Fibroblast of skin of scalp (primary cell): ENCODE measurements at regions not wholly inside any gene's neighbourhood (a gene's known extent, or its start where the extent isn't known, plus 50 kb on each side); places are given as distances from the start of the nearest gene placed in this dataset.

Experiments
- DNase-seq: peaks from one replicate; pipeline ENCODE4 v3.0.0-alpha.2; 2013

DNA sequence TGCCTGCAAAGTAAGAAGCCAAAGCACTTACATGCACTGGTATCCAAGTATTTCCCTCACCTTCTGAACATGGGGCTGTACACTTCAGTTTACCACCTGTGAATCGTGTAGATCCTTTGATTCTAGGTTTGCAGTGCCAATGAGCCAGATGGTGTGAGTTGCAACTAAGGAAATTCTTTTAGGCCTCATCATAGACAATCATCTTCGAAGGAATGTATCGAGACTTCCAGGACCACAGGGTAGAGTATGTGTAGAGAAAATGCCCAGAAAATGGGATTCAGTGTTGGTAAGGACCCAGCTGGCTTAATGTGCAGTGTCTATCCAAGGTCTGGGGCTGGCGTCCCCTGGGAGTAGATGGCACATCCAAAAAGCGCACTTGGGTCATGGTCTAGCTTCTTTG lies 323.2 kb upstream of the TPM1 start:
- DNase-seq = peak; percentile 50

- DNase-seq = no peak
Observed at GRCh38 chr15:62722237-62722636, 320.3 kb upstream of the TPM1 start.

- DNase-seq = no peak
Observed at GRCh38 chr15:62726461-62726860, 316.1 kb upstream of the TPM1 start.

GRCh38 chr15:62727501-62727900 lies 315.0 kb upstream of the TPM1 start:
- no peak for DNase-seq

DNA sequence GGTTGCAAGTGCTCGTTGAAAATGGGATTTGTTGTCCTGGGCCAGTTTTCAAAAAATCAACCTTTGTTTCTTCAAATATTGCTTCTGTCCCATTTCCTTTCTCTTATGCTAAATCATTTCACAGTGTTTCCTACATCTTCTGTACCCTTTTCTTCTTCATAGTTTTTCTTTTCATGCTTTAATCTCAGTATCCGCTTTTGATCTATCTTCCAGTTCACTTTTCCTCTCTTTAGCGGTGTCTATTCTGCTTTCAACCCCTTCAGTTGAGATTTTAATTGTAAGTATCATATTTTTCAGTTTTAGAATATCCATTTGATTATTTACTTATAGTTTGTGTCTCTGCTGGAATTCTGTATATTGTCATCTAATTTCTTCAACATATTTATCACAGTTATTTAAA lies 311.7 kb upstream of the TPM1 start:
- no peak for DNase-seq

DNA sequence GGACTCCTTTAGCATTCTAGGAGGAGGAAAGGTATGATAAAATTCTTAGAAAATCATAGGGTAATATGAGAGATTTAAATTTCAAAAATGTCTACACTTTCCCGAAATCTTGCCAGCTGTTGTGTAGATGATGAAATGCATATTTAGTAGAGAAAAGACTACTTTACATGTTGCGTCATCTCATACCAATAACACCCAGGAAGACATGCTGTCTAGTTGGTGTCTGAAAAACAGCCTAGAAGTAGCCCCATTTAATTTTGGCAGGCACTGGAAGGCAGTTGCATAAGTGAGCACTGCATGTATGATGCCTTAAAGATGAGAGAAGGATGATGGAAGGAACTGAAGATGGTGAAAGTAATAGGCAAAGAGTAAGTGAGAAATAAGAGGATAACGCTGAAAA lies 310.5 kb upstream of the TPM1 start:
- peak; percentile 16 for DNase-seq

- DNase-seq = peak; percentile 59
Observed at GRCh38 chr15:62734706-62735105, 307.8 kb upstream of the TPM1 start.

GRCh38 chr15:62736756-62737155 lies 305.8 kb upstream of the TPM1 start:
- DNase-seq = no peak

- DNase-seq = no peak
Observed at GRCh38 chr15:62737551-62737950, 305.0 kb upstream of the TPM1 start.

- DNase-seq = peak; percentile 48
Observed at GRCh38 chr15:62739082-62739481, 303.5 kb upstream of the TPM1 start.

DNA sequence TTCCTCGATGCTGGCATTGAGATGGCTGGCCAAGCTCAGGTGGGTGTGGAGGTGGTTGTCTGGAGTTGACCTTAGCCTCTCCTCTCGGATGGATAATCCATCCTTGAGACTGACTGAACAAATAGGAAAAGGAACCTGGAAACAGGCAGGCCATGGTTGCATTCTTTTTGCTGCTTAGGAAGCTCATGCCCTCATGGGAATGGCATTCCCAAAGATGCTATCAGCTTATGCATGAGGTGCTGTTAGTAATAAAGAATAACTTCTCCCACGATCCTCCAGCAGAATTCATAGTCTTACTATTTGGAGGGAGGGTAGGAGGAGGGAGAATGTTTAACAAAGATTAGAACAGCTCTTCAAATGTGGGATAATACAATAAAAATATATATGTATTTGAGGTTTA lies 303.0 kb upstream of the TPM1 start:
- DNase-seq = peak; percentile 68

DNA sequence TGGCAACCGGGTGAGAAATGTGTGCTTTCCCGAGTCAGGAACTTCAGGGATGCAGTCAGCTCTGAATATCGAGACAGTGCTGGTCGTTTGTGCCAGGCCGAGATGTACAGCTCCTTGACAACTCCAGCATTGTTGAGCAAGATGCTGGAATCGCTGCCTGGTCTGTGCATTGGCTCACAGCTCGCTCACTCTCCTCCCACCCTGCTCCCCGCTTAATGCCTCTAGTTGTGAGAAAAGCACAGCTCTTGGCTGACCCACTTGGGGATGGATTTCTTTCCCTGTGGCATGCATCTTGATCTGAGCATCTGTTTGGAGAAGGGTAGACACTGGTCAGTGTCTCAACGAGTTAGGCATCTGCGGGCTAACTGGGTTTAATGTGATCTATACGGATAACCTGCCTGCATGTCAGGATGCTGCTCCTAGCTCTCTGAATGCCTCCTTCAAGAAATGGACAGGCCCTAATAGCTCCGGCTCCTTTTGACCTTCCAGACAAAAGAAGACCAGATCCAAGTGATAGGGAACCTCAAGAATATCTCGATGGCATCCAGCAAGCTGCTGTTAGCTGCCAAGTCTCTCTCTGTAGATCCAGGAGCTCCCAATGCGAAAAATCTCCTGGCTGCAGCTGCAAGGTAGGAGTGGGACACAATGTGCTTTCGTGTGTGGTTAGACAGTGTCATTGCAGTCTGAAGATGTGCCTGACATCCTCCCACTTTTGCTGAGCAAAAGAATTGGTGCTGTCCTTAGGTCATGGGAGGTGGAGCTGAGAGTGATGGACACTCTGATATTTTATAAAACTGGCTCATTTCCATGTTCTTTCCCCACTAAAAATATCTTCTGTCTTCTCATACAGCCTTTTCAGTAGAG lies 302.2 kb upstream of the TPM1 start:
- DNase-seq = no peak

- no peak for DNase-seq
Observed at GRCh38 chr15:62741106-62741505, 301.4 kb upstream of the TPM1 start.

DNA sequence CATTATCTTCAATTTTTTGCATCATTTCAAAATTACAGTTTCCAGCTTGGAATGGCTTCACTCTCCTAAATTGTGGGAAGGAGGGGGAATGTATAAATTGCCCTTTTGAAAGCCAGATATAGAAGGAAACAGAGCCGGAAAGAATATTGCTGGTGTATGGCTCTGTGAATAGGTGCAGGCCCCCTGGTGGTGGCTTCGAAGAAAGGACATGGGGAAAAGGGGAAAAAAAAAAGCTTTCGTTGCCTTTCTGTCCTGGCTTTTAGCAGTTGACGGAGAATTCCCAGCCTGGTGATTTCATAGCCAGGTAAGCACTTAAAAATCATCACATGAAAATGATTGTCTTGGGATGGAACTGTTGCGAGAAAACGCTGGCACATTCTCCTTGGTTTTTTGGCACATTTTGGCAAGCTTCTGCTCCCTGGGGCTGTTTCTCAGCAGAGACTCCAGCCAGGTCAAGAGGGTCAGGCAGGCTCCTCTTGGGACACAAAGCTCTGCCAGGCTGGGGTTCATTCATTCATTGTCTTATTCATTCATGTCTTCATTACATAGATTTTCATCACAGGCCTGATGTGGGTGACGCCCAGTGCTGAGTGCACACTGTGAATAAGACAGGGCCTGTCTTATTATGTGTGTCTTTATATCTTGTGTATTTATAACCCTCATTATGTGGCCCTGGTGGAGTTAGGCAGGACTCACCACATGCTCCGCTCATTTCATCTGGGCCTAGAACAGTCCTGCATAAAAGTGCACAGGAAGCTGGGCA lies 300.0 kb upstream of the TPM1 start:
- peak; percentile 89 for DNase-seq

GRCh38 chr15:62745621-62746225 lies 296.8 kb upstream of the TPM1 start:
- DNase-seq = no peak

- no peak for DNase-seq
Observed at GRCh38 chr15:62748196-62748595, 294.4 kb upstream of the TPM1 start.

- DNase-seq = peak; percentile 85
Observed at GRCh38 chr15:62749036-62749815, 293.3 kb upstream of the TPM1 start.

GRCh38 chr15:62750471-62750870 lies 292.1 kb upstream of the TPM1 start:
- DNase-seq = no peak

DNA sequence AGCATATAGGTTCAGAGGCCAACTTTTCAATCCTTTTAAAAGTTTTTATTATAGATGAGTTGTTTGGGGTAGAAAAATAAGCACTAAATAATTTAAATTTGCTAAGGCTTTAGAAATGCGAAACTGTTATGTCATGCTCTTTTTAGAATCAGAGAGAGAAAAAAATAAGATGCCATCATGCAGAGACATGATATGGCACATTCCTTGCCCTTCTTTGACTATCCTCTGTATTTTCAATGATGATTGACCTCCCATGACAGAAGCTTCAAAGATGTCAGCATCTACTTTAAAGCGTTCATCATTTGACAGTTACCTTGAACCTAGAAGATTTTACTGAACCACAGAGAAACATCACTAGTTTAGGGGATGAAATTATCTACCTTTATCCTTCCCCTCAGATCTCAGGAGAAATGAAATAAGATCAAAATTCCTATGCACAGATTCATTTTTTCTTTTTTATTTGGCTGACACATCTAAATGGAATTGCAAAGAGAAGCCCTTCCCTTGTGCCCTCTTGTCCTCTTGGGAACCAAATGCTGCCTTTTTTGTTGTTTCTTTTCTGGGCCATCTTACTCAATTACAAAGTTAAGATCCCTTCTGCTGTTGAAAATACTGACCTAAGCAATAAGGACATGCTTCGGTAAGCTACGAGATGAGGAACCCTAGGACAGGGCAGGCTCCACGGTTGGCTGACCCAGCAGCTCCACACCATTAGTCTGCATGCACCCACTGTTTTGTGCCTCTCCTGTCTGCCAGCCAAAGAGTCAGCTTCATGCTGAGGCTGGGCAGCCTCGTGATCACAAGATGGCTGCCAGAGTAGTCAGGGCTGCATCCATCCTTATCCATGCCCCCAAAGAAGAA lies 289.7 kb upstream of the TPM1 start:
- DNase-seq = peak; percentile 66

DNA sequence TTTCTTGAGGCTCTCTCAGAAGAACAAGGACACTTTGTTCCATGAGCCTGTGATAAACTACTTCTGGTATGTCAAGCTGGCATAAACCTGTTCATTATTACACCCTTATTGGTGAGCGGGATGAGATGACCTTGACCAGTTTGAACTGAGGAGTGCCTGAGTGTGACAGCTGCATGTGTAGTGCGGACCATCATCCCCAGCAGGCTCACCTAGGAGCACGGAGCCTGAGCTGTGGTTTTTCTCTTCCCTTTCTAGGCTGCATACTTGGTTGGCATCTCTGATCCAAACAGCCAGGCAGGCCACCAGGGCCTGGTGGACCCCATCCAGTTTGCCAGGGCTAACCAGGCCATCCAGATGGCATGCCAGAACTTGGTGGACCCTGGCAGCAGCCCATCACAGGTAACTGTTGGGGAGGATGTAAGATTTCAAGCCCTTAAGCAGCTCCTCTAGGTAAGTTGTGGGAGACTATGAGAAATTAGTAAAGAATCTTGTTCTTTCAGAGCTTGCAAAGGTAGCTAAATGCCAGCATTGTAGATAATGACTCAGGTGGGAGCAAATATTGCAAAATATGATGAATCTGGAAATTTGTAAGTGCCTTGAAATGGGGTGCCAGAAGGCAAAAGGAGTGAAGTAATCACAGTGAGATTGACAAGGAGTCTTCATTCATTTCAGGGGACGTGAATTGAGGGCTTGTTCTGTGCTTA lies 288.9 kb upstream of the TPM1 start:
- no peak for DNase-seq
